ENCODE measurements at regions not wholly inside any gene's neighbourhood (a gene's known extent, or its start where the extent isn't known, plus 50 kb on each side); places are given as distances from the start of the nearest gene placed in this dataset.
A peak's percentile ranks its signal among the peaks of the same experiment; 100 is the strongest.

- DNase-seq (ENCODE audit: low spot score), result no peak
Measured at GRCh38 chr3:46090161-46090591, 62.9 kb upstream of the XCR1 start.

DNA sequence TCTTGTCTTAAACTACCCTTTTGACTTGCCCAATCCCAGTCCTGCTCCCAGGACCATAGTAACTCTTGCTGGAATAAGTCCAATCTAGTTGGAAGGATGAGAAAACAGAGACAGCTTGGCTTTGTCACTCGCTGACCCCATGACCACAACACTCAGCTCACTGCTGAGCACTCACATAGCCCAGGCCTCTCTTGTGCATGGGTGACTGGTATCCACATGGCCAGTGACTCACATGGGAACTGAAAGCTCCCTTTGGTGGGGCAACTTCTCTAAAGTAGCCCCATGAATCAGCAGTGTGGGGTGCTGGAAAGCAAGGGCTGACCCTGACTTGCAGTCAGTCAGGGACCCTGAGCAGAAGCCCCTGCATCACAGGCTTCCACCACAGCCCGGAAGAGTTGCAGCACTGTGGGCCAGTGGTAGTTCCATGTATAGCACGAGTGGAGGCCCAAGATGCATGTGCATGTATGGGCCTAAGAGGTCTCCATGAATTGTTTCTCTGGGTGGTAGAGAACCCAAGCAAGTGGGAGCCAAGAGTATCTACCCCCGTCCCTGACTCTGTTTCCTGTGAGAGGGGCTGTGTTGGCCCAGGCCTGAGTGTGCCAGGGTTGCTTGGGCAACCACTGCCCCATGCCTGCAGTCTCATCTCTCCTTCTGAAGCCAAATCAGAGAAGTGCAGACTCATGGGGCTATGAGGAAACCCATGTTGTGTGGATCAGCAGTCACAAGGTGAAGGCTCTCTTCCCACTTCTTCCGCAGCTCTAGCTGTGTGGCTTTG lies 62.1 kb upstream of the XCR1 start:
- DNase-seq (ENCODE audit: low spot score), result no peak

GRCh38 chr3:46087871-46088270 lies 60.6 kb upstream of the XCR1 start:
- no peak for DNase-seq (ENCODE audit: low spot score)

DNA sequence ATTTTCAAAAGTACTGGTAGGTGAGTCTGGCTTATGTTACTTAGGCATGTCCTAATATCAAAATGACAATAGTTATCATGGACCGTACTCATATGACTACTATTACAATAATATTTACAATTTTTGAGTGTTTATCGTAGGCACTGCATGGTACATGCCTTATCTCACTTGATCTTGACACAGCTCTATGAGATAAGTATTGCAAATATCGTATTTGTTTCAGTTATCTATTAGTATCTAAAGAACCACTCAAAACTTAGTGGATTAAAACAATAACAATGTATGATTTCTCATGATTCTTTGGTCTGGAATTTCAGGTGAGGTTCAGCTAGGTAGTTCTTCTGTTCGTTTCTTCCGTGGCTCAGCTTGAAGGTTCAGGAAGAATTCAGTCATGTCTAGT lies 59.7 kb upstream of the XCR1 start:
- no peak for DNase-seq (ENCODE audit: low spot score)

DNA sequence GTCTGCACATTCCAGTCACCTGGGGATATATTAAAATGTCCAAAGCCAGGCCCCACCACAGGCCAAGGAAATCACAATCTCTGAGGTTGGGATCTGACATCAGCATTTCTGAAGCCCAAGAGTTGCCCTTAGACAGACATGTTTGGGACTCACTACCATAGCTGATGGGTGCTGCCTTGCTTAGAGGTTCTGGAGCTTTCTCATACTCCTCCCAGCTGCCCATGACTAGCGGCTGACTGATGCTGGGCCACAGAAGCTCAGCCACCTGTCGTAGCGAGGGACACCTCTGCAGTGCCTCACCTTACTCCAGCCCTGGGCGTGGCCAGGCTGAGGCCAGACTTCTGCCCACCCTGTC lies 58.8 kb upstream of the XCR1 start:
- DNase-seq (ENCODE audit: low spot score), result no peak

DNA sequence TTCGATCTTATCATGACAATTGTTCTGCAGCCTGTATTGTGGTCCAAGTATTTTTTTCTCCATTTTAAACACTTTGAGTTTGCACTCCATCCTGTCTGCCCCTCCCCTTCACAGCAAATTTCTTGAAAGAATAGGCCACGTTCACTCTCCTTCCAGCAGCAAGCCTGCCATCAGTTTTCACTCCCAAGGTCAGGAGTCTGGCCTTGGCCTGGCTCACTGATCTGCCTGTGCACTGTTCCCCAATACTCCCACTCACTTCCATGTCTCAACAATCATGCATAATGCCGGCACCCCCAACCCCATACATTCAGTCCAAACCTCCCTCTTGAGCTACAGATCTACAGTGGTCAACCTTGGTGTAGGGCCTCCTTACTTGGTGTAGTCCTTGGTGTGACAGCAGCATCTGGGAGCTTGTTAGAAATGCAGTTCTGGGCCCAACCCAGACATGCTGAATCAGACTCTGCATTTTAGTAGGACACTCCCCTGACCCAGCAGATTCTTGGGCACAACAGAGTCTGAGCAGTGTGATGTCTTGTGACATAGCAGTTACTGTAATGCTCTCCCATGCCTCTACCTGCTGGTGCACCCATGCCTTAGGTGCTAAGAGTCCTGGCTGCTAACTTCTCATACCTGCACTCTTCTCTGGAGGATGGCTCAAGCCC lies 58.3 kb upstream of the XCR1 start:
- DNase-seq (ENCODE audit: low spot score), result no peak

- DNase-seq (ENCODE audit: low spot score), result no peak
Measured at GRCh38 chr3:46083956-46084355, 56.7 kb upstream of the XCR1 start.

DNA sequence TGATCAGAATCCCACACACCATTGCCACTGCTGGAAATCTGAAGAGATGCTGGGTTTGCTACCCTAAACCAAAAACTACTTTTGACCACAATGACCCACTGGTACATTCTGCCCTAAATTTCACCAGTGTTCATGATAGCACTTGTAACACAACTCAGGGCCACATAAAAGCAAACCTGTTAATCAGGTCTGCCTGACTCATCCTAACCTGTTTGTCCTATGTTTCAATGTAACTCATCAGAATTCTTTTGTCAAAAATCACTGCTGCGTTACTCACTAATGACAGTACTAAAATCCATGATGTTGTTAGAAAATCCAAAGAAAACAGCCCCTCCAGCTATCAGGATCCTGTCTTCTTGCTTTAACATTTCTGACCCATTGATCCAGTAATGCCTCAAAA lies 55.6 kb upstream of the XCR1 start:
- no peak for DNase-seq (ENCODE audit: low spot score)

DNA sequence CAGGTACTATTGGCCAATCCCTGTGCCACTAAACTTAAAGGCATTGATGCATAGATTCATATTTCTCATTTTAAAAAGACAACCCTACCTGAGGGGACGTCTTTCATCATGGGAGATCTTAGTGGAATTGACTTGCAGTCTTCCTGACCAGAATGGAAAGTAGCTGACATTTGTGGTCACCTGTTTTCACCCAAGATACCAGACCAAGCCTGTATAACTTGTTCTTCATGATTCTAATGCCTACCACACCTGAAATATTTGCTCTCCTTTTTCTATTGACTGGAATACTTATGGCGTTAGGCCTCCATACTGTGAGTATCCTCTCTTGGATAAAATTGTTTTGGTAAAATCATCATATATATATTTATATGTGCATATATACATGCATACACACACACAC lies 54.7 kb upstream of the XCR1 start:
- no peak for DNase-seq (ENCODE audit: low spot score)

DNA sequence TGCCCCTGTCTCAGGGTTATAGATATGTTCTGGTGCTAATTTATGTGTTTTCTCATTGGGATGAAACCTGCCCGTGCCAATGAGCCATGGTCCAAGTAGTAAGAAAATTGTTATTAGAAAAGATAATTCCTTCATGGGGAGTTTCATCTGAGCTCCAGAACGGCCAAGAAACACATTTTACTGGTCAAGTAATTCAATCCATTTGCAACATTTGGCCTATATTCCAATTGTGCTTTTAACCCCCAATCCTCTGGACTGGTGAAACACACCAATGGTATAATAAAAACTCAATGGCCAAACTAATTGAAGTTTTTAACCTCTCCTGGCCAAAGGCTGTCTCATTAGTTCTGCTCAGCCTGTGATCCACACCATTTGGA lies 53.7 kb upstream of the XCR1 start:
- DNase-seq (ENCODE audit: low spot score), result no peak

DNA sequence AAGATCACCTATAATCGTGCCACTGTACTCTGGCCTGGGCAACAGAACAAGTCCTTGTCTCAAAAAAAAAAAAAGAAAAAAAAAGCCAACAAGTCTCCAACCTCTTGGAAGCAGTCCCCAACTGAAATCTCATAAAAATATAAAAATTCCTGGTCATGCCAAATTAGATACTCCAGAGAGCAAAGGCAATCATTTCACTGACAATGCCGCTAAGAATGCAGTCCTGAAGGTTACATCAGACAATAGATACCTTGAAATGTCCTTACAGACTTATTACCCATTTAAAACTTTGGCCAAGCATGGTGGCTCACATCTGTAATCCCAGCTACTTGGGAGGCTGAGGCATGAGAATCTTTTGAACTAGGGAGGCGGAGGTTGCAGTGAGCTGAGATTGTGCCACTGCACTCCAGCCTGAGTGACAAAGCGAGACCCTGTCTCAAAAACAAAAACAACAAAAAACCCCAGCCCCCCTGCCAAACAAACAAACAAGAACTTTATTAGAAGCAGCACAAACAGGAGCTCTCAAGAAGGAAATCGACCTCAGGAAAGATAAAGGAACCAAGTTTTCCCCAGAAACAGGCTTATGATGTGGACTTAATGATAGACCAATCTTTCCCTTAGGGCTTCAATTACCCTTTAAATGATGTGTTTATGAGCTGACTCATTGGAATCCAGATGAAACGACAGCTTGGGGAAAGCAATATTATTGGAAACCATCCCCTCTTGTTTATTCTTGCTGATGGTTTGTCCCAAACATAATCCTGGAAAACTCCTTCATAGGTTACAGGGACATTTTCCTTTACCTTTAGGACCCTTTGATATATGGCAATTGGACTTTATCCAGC lies 53.1 kb upstream of the XCR1 start:
- no peak for DNase-seq (ENCODE audit: low spot score)

- peak; percentile 93 for DNase-seq (ENCODE audit: low spot score)
Measured at GRCh38 chr3:46078712-46079400, 51.6 kb upstream of the XCR1 start.

Measured in ureter (tissue), 1 donor.